WTC11 (cell line): ENCODE measurements at regions not wholly inside any gene's neighbourhood (a gene's known extent, or its start where the extent isn't known, plus 50 kb on each side); places are given as distances from the start of the nearest gene placed in this dataset.

Experiments used
- ATAC-seq: fragments of 200-7000 bp; cut with Tn5 transposase; 2 replicates; pipeline ENCODE4 v1.10.0; 2021; ENCODE audit warnings: mild to moderate bottlenecking, moderate library complexity
- CTCF ChIA-PET: fragments of 300-600 bp; sonication (Branson Sonifier 250); formaldehyde crosslinking; loops from one replicate; lab custom pipeline; 2021; ENCODE audit warnings: antibody characterized with exemption; lab: Charles Lee
- POLR2A ChIA-PET: fragments of 350-600 bp; sonication (Branson Sonifier 250); formaldehyde crosslinking; loops from one replicate; lab custom pipeline; 2021; ENCODE audit warnings: antibody characterized with exemption; lab: Charles Lee
- DNase-seq: peaks from one replicate; pipeline ENCODE4 v3.0.0; 2021; ENCODE audit warnings: low spot score
- H3K27ac Mint-ChIP-seq: 2 replicates; pipeline ENCODE4 v1.8.0; 2021; ENCODE audit warnings: mixed read lengths
- H3K27me3 Mint-ChIP-seq: 2 replicates; pipeline ENCODE4 v1.8.0; 2021; ENCODE audit warnings: low read depth, mild to moderate bottlenecking, moderate library complexity, mixed read lengths
- H3K36me3 Mint-ChIP-seq: 2 replicates; pipeline ENCODE4 v1.8.0; 2021; ENCODE audit warnings: mixed read lengths
- H3K4me1 Mint-ChIP-seq: 2 replicates; pipeline ENCODE4 v1.8.0; 2022; ENCODE audit warnings: mixed read lengths
- H3K4me3 Mint-ChIP-seq: 2 replicates; pipeline ENCODE4 v1.8.0; 2021; ENCODE audit warnings: mild to moderate bottlenecking, moderate library complexity, mixed read lengths
- H3K9me3 Mint-ChIP-seq: 2 replicates; pipeline ENCODE4 v1.8.0; 2021; ENCODE audit warnings: mixed read lengths
- CBFB ChIP-seq: sonication (generic); formaldehyde crosslinking; IDR thresholded peaks from 2 replicates; pipeline ENCODE4 v1.8.1; 2022; ENCODE audit warnings: mild to moderate bottlenecking, low read depth, missing genetic modification reagents
- CREM ChIP-seq: sonication (generic); formaldehyde crosslinking; IDR thresholded peaks from 2 replicates; pipeline ENCODE4 v1.8.1; 2022; ENCODE audit warnings: mild to moderate bottlenecking, missing genetic modification reagents, moderate library complexity
- EMX1 ChIP-seq: fragments of 250-450 bp; sonication (Bioruptor Pico); IDR thresholded peaks from 2 replicates; pipeline ENCODE4 v1.8.0; 2021; ENCODE audit warnings: mild to moderate bottlenecking
- ESRRA ChIP-seq: sonication (generic); formaldehyde crosslinking; IDR thresholded peaks from 2 replicates; pipeline ENCODE4 v1.8.1; 2022; ENCODE audit warnings: mild to moderate bottlenecking, missing genetic modification reagents, borderline replicate concordance
- ETV6 ChIP-seq: sonication (generic); formaldehyde crosslinking; IDR thresholded peaks from 2 replicates; pipeline ENCODE4 v1.8.1; 2022; ENCODE audit warnings: mild to moderate bottlenecking, missing genetic modification reagents
- FOXJ3 ChIP-seq: sonication (generic); formaldehyde crosslinking; IDR thresholded peaks from 2 replicates; pipeline ENCODE4 v1.9.0; 2021; ENCODE audit warnings: missing genetic modification reagents, mild to moderate bottlenecking, borderline replicate concordance
- FOXK1 ChIP-seq: sonication (generic); formaldehyde crosslinking; IDR thresholded peaks from 2 replicates; pipeline ENCODE4 v1.8.0; 2022; ENCODE audit warnings: mild to moderate bottlenecking, moderate library complexity, missing genetic modification reagents
- FOXP1 ChIP-seq: sonication (generic); formaldehyde crosslinking; IDR thresholded peaks from 2 replicates; pipeline ENCODE4 v1.8.0; 2022; ENCODE audit warnings: missing genetic modification reagents, mild to moderate bottlenecking, moderate library complexity, borderline replicate concordance
- IRF2 ChIP-seq: sonication (generic); formaldehyde crosslinking; IDR thresholded peaks from 2 replicates; pipeline ENCODE4 v1.8.0; 2022; ENCODE audit warnings: low read depth, missing genetic modification reagents, borderline replicate concordance
- MXD4 ChIP-seq: fragments of 250-450 bp; sonication (Bioruptor Pico); IDR thresholded peaks from 2 replicates; pipeline ENCODE4 v1.8.0; 2021; ENCODE audit warnings: mild to moderate bottlenecking, moderate library complexity, borderline replicate concordance
- NFATC4 ChIP-seq: fragments of 250-450 bp; sonication (Bioruptor Pico); IDR thresholded peaks from 2 replicates; pipeline ENCODE4 v1.9.0; 2021; ENCODE audit warnings: mild to moderate bottlenecking
- NFE2L1 ChIP-seq: sonication (generic); formaldehyde crosslinking; IDR thresholded peaks from 2 replicates; pipeline ENCODE4 v1.8.1; 2023; ENCODE audit warnings: missing genetic modification reagents
- NFYB ChIP-seq: sonication (generic); formaldehyde crosslinking; conservative IDR thresholded peaks from 2 replicates; pipeline ENCODE4 v1.8.0; 2022; ENCODE audit warnings: low read depth, missing genetic modification reagents
- OVOL2 ChIP-seq: fragments of 250-450 bp; sonication (Bioruptor Pico); IDR thresholded peaks from 2 replicates; pipeline ENCODE4 v1.9.0; 2021; ENCODE audit warnings: mild to moderate bottlenecking, borderline replicate concordance
- RELA ChIP-seq: sonication (generic); formaldehyde crosslinking; IDR thresholded peaks from 2 replicates; pipeline ENCODE4 v1.8.1; 2022; ENCODE audit warnings: missing genetic modification reagents, mild to moderate bottlenecking, borderline replicate concordance
- SMAD4 ChIP-seq: sonication (generic); formaldehyde crosslinking; IDR thresholded peaks from 2 replicates; pipeline ENCODE4 v1.8.0; 2022; ENCODE audit warnings: mild to moderate bottlenecking, missing genetic modification reagents
- SP1 ChIP-seq: sonication (generic); formaldehyde crosslinking; conservative IDR thresholded peaks from 2 replicates; pipeline ENCODE4 v1.8.1; 2022; ENCODE audit warnings: missing genetic modification reagents
- TEAD1 ChIP-seq: sonication (generic); formaldehyde crosslinking; IDR thresholded peaks from 2 replicates; pipeline ENCODE4 v1.8.0; 2022; ENCODE audit warnings: mild to moderate bottlenecking, missing genetic modification reagents
- TEAD4 ChIP-seq: sonication (generic); formaldehyde crosslinking; IDR thresholded peaks from 2 replicates; pipeline ENCODE4 v1.8.0; 2022; ENCODE audit warnings: mild to moderate bottlenecking, missing genetic modification reagents
- ZNF121 ChIP-seq: sonication (generic); formaldehyde crosslinking; IDR thresholded peaks from 2 replicates; pipeline ENCODE4 v1.8.0; 2023; ENCODE audit warnings: missing genetic modification reagents
- ZNF232 ChIP-seq: sonication (generic); formaldehyde crosslinking; IDR thresholded peaks from 2 replicates; pipeline ENCODE4 v1.8.0; 2022; ENCODE audit warnings: mild to moderate bottlenecking, missing genetic modification reagents
- TF ChIP-seq, protein P1 (sequence below): sonication (generic); formaldehyde crosslinking; IDR thresholded peaks from 2 replicates; pipeline ENCODE4 v1.8.1; 2022; ENCODE audit warnings: mild to moderate bottlenecking, missing genetic modification reagents, moderate library complexity, borderline replicate concordance
- TF ChIP-seq, protein P2 (sequence below): sonication (generic); formaldehyde crosslinking; conservative IDR thresholded peaks from 2 replicates; pipeline ENCODE4 v1.8.1; 2023; ENCODE audit warnings: mild to moderate bottlenecking, low read depth, missing genetic modification reagents, moderate library complexity
- TF ChIP-seq, protein P3 (sequence below): fragments of 250-450 bp; sonication (Bioruptor Pico); IDR thresholded peaks from 2 replicates; pipeline ENCODE4 v1.9.0; 2021; ENCODE audit warnings: mild to moderate bottlenecking
- TF ChIP-seq, protein P4 (sequence below): sonication (generic); formaldehyde crosslinking; IDR thresholded peaks from 2 replicates; pipeline ENCODE4 v1.8.0; 2022; ENCODE audit warnings: mild to moderate bottlenecking, missing genetic modification reagents
- TF ChIP-seq, protein P5 (sequence below): sonication (generic); formaldehyde crosslinking; IDR thresholded peaks from 2 replicates; pipeline ENCODE4 v1.8.1; 2022; ENCODE audit warnings: missing genetic modification reagents, borderline replicate concordance
- TF ChIP-seq, protein P6 (sequence below): sonication (generic); formaldehyde crosslinking; IDR thresholded peaks from 2 replicates; pipeline ENCODE4 v1.8.1; 2023; ENCODE audit warnings: mild to moderate bottlenecking, missing genetic modification reagents
- TF ChIP-seq, protein P7 (sequence below): sonication (generic); formaldehyde crosslinking; IDR thresholded peaks from 2 replicates; pipeline ENCODE4 v1.8.1; 2022; ENCODE audit warnings: mild to moderate bottlenecking, moderate library complexity, missing genetic modification reagents

DNA sequence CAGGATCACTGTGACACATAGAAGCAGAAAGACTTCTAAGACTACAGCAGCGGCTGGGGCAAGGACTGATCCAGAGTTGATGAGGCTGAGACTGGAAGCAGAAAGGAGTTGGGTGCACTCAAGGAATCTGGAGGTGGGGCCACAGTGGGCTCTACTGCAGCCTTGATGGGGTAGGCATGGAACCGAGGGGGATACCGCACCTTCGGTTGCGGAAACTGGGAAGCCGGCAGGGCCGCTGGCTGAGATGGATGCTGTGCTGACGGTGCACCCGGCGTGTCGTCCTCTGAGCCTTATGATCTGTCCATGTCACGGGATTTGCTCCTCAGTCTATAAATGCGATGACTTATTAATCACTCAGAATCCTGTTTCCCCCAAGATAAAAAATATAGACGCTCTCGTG is 473.5 kb upstream of the MYT1L start:
- Mint-ChIP-seq H3K27ac (no peak overlapping the region), H3K4me1 (no peaks in the 10 kb centered on the region), H3K9me3 (peaks cover 35% of the 10 kb centered on the region), H3K4me3 (no peak overlapping the region), H3K36me3 (peaks cover 20% of the 10 kb centered on the region), H3K27me3 (peaks cover 3% of the 10 kb centered on the region)
- DNase-seq = no peak
- no peak for ATAC-seq
- POLR2A ChIA-PET = no interaction called here
- CTCF ChIA-PET = no interaction called here
- TF ChIP-seq CBFB (CRISPR knock-in tag) = no peak
- TF ChIP-seq, protein P1, sequence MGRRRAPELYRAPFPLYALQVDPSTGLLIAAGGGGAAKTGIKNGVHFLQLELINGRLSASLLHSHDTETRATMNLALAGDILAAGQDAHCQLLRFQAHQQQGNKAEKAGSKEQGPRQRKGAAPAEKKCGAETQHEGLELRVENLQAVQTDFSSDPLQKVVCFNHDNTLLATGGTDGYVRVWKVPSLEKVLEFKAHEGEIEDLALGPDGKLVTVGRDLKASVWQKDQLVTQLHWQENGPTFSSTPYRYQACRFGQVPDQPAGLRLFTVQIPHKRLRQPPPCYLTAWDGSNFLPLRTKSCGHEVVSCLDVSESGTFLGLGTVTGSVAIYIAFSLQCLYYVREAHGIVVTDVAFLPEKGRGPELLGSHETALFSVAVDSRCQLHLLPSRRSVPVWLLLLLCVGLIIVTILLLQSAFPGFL = no peak
- no peak for TF ChIP-seq FOXJ3 (CRISPR knock-in tag)
- TF ChIP-seq, protein P2, sequence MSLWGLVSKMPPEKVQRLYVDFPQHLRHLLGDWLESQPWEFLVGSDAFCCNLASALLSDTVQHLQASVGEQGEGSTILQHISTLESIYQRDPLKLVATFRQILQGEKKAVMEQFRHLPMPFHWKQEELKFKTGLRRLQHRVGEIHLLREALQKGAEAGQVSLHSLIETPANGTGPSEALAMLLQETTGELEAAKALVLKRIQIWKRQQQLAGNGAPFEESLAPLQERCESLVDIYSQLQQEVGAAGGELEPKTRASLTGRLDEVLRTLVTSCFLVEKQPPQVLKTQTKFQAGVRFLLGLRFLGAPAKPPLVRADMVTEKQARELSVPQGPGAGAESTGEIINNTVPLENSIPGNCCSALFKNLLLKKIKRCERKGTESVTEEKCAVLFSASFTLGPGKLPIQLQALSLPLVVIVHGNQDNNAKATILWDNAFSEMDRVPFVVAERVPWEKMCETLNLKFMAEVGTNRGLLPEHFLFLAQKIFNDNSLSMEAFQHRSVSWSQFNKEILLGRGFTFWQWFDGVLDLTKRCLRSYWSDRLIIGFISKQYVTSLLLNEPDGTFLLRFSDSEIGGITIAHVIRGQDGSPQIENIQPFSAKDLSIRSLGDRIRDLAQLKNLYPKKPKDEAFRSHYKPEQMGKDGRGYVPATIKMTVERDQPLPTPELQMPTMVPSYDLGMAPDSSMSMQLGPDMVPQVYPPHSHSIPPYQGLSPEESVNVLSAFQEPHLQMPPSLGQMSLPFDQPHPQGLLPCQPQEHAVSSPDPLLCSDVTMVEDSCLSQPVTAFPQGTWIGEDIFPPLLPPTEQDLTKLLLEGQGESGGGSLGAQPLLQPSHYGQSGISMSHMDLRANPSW (CRISPR knock-in tag) = no peak
- TF ChIP-seq NFATC4 (CRISPR knock-in tag) = no peak
- no peak for TF ChIP-seq TEAD1
- TF ChIP-seq FOXP1 (CRISPR knock-in tag) = no peak
- TF ChIP-seq ESRRA (CRISPR knock-in tag) = no peak
- TF ChIP-seq, protein P3, sequence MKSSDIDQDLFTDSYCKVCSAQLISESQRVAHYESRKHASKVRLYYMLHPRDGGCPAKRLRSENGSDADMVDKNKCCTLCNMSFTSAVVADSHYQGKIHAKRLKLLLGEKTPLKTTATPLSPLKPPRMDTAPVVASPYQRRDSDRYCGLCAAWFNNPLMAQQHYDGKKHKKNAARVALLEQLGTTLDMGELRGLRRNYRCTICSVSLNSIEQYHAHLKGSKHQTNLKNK (CRISPR knock-in tag) = no peak
- TF ChIP-seq, protein P4, sequence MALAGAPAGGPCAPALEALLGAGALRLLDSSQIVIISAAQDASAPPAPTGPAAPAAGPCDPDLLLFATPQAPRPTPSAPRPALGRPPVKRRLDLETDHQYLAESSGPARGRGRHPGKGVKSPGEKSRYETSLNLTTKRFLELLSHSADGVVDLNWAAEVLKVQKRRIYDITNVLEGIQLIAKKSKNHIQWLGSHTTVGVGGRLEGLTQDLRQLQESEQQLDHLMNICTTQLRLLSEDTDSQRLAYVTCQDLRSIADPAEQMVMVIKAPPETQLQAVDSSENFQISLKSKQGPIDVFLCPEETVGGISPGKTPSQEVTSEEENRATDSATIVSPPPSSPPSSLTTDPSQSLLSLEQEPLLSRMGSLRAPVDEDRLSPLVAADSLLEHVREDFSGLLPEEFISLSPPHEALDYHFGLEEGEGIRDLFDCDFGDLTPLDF (CRISPR knock-in tag) = no peak
- TF ChIP-seq ZNF232 (CRISPR knock-in tag) = no peak

DNA sequence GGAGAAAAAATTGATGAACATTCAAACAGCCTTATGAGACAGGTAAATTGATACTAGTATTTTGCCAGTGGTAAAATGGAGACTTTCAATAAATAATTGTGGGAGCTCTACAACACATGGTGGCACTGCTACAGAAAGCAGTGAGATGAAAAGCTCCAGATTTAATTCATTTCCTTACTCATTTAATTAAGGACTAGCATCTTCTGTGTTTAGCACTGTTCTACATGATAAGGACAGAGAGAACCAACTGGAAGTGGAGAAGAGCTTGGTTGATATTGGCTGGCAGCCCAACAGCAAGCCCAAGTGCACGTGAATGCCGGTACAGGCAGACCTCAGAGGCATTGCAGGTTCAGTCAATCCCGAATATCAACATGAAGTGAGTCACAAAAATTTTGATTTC is 470.4 kb upstream of the MYT1L start:
- ATAC-seq = no peak
- H3K36me3 Mint-ChIP-seq = peaks cover 20% of the 10 kb centered on the region

More for the DNA sequence above, 470.4 kb upstream of the MYT1L start:
- no peak overlapping the region for H3K27ac Mint-ChIP-seq
- DNase-seq = no peak
- POLR2A ChIA-PET = no interaction called here
- CTCF ChIA-PET = no interaction called here
- H3K27me3 Mint-ChIP-seq = peaks cover 3% of the 10 kb centered on the region
- H3K9me3 Mint-ChIP-seq = peaks cover 35% of the 10 kb centered on the region
- H3K4me1 Mint-ChIP-seq = no peaks in the 10 kb centered on the region
- H3K4me3 Mint-ChIP-seq = no peak overlapping the region
- no peak for TF ChIP-seq IRF2 (CRISPR knock-in tag)
- TF ChIP-seq NFE2L1 (CRISPR knock-in tag) = no peak
- TF ChIP-seq ETV6 (CRISPR knock-in tag) = no peak
- TF ChIP-seq CBFB (CRISPR knock-in tag) = no peak
- no peak for TF ChIP-seq FOXK1
- TF ChIP-seq SP1 (CRISPR knock-in tag) = no peak
- TF ChIP-seq TEAD4 = no peak
- TF ChIP-seq EMX1 (CRISPR knock-in tag) = no peak
- TF ChIP-seq NFYB = no peak
- no peak for TF ChIP-seq RELA (CRISPR knock-in tag)
- TF ChIP-seq, protein P5, sequence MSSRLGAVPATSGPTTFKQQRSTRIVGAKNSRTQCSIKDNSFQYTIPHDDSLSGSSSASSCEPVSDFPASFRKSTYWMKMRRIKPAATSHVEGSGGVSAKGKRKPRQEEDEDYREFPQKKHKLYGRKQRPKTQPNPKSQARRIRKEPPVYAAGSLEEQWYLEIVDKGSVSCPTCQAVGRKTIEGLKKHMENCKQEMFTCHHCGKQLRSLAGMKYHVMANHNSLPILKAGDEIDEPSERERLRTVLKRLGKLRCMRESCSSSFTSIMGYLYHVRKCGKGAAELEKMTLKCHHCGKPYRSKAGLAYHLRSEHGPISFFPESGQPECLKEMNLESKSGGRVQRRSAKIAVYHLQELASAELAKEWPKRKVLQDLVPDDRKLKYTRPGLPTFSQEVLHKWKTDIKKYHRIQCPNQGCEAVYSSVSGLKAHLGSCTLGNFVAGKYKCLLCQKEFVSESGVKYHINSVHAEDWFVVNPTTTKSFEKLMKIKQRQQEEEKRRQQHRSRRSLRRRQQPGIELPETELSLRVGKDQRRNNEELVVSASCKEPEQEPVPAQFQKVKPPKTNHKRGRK (CRISPR knock-in tag) = no peak
- no peak for TF ChIP-seq CREM (CRISPR knock-in tag)
- TF ChIP-seq, protein P6, sequence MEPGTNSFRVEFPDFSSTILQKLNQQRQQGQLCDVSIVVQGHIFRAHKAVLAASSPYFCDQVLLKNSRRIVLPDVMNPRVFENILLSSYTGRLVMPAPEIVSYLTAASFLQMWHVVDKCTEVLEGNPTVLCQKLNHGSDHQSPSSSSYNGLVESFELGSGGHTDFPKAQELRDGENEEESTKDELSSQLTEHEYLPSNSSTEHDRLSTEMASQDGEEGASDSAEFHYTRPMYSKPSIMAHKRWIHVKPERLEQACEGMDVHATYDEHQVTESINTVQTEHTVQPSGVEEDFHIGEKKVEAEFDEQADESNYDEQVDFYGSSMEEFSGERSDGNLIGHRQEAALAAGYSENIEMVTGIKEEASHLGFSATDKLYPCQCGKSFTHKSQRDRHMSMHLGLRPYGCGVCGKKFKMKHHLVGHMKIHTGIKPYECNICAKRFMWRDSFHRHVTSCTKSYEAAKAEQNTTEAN (CRISPR knock-in tag) = no peak
- no peak for TF ChIP-seq ZNF121
- TF ChIP-seq OVOL2 (CRISPR knock-in tag) = no peak
- TF ChIP-seq FOXJ3 (CRISPR knock-in tag) = no peak
- no peak for TF ChIP-seq MXD4 (CRISPR knock-in tag)
- TF ChIP-seq, protein P7, sequence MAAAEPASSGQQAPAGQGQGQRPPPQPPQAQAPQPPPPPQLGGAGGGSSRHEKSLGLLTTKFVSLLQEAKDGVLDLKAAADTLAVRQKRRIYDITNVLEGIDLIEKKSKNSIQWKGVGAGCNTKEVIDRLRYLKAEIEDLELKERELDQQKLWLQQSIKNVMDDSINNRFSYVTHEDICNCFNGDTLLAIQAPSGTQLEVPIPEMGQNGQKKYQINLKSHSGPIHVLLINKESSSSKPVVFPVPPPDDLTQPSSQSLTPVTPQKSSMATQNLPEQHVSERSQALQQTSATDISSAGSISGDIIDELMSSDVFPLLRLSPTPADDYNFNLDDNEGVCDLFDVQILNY (CRISPR knock-in tag) = no peak
- no peak for TF ChIP-seq SMAD4 (CRISPR knock-in tag)
- no peak for TF ChIP-seq NFATC4 (CRISPR knock-in tag)
- TF ChIP-seq, all 79 proteins: peak for 0
